HG03442 (cell line): ENCODE measurements at regions not wholly inside any gene's neighbourhood (a gene's known extent, or its start where the extent isn't known, plus 50 kb on each side); places are given as distances from the start of the nearest gene placed in this dataset.

Experiments
- ATAC-seq: cut with Tn5 transposase; IDR thresholded peaks from one replicate; pipeline ENCODE4 v1.9.1; 2021; ENCODE audit warnings: mild to moderate bottlenecking, moderate library complexity; ENCODE audit not compliant: unreplicated experiment

DNA sequence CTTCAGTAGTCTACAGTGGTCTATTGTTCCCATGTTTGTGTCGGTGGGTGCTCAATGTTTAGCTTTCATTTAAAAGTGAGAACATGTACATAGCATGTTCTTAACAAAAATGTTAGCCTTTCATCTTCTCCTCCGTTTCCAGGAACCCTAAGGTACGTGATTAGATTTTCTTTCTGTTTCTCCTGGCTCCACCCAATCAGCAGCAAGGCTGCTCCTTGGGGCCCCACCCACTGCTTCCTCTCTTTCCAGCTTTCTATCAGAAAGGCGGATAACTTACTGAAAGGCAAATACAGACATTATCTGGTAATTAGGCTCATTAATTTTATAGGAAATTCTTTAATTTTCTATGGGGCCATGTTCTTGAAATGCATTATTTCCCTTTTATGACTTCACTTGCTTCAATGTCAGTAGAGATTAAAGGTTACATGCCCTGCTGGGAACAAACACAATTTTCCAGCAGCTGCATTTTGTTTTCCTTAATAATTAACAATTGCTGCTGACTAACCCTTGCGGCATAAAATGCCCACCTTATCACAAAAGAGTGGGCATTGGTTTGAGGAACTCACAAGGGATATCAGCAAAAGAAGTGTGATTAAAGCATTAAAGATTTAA, 324.9 kb upstream of the SNX7 start:
- ATAC-seq = no peak

DNA sequence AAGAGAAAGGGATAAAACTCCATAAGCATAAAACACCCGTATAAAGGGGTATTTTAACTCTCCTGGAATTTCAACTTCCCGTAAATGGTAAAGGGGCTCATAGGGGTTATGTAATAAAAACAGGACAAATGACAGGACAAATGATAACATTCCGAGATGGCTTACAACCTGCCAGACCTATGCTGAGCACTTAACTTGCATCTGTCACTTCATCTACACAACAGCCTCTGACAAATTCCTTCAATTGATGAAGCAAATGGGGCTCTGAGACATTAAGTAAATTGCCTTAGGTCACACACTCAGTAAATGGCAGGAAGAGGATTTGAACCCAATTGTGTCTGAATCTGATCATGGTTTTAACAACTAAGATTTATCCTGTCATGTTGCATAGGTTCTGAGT, 327.6 kb upstream of the SNX7 start:
- no peak for ATAC-seq

DNA sequence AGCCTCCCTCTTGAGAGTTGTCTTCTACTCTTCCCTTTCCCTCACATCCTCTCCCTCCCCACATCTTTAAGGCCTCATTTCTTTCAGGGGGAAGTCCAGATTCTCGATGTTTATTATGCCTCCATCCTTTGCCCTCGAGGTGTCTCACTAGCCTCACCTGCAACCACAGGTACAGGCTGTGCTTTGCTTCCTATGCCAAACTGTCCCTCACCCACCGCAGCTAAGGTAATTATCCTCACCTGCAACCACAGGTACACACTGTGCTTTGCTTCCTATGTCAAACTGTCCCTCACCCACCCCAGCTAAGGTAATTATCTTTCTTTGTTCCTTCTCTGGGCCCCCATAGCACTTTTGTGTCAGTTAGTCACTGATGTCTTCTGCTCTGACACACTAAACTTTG, 328.1 kb upstream of the SNX7 start:
- ATAC-seq = no peak

DNA sequence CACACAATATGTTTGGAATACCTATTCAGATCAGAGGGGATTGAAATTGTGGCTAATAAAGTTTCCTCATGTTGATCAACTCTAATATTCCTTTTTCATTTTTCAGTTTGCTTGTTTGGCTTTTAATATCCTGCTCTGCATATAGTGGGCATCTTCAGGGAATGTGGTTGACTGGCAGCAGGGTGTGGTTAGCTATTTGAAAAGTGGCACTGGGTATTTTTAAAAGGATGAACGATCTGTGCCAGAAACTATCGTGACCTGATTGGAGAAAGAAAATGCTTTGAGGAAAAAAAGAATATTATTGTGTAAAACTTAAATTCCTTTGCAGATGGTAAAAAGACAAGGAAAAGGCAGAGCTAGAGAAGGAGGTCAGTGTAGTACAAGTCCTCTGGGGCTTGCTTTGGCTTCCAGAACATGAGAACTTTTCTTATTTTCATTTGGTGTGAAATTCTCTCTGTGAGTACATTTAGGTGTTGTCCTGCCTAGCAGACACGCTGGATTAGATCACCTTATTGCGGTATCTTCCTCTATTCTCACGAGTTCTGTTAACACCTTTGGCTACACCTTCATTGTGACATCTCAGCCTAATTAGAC, 329.7 kb upstream of the SNX7 start:
- ATAC-seq = no peak

DNA sequence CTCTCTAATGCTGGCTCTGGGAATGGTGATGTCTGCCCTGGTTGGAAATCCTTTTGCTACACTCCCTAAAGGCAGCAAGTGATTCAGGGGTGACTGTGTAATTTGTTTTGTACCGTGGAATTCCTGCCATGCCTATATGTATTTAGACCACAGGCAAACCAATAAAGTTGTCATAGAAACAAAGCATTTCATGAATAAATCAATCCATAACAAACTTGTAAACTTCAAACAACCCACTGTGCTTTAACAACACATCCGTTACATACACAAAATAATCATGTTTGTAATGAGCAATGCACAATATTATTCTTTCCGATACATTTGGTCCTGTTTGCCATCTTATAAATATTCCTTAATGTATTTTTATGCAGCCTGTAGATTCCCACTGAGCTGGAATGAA, 330.3 kb upstream of the SNX7 start:
- ATAC-seq = no peak

DNA sequence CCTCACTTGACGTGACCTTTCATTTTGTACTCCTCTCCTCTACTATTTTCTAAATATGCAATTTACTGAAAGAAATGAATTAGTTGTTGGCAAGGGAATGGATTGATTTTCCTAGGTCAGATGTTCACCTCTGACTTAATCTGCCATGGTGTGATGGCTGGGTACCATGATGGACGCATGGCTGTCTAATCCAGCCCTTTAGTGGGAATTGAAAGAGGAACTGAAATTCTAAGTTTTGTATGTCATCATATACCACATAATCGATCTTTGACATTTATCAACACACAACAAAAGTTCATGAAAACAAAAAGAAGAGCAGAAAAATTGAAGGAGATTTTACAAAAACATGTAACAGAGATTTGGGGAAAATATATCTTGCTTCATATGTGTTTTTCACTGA, 331.3 kb upstream of the SNX7 start:
- no peak for ATAC-seq

DNA sequence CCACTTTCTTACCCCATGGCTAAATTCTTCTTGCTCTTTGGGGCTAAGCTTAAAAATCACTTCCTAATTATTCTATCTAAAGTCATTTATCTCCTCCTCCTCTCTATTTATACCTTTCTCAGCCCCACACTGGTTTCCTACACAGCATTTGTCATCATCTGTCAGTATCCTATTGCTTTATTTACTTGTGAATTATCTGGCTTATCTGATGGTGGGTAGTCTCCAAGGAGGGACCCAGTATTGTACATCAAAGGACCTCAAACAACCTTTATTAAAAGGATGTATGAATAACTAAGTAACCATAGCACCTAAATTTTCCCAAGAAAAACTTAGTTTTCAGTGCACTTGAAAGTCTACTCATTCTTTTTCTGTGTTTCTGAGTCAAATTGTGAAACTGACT, 332.7 kb upstream of the SNX7 start:
- ATAC-seq = no peak

DNA sequence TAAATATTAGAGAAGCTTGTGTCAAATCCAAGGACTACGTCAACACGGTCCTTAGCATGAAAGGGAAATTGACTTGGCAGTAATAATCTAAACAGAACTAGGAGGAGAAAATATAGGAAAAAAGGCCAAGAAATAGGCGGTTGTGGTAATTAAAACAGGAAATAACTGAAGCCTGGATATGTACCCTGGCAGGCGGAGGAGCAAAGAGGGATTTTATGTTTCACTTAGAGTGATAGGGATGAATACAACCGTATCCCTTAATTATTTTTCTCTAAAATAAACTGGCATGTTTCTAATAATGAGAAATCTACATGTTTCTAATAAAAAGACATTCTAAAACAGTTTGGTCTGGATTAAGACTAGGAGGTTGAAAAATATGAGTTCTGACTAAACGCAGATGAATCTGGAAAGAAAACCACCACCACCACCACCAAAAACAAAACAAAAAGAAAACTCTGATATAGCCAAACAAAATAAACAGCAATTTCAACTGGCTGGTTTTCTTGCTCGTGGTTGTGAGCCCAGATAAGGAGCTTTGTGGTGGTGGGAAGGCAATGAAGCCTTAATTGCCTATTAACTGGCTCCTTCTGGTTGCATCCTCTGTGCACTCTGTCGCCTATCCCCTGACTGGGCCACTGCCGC, 334.2 kb upstream of the SNX7 start:
- ATAC-seq = no peak

DNA sequence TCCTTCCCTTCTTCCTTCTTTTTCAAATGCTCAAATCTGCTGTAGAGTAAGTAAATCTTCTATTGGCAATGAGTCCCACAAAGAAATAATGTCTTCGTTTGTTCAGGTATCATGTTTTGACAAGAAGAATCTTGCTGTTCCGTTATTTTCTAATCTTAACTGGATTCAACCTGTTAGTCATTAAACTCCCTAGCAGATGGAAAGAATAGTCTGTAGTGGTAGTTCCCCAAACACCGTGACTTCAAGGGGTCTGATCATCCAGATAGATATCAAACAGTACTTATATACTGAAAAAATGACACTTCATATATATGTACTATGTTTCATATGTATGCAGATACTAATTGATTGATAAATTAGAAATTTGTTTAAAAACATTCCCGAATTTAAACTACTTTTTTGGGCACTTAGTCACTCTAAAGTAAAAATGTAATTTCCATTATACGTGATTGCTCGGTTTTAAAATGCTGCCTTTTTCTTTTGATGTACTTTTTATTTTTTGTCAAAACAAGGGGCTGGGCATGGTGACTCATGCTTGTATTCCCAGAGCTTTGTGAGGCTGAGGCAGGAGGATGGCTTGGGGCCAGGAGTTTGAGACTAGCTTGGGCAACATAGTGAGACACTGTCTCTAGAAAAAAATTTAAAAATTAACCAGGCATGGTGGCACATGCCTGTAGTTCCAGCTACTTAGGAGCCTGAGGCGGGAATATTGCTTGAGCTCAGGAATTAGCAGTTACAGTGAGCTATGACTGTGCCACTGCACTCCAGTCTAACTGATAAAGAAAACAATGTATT, 335.7 kb upstream of the SNX7 start:
- ATAC-seq = no peak

DNA sequence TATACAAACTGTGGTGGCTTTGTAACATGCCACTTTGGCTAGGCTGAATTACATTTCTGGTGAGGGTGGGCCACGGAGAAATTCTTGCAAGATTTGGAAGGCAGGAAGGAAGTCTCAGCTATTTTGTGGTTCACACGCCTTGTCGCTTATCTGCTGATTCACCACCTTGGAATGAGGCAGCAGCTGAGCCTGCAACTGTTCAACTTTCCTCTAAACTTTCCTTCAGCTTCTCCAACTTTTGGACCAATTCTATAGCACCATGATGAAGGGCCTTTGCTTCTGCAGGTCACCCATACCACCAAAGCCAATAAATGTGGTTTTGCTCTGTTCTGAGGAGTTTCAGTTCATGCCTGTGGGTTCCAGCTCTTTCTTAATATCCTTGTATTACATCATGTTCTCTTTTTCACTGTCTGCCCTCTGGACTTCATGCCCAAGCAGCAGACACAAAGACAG, 337.6 kb upstream of the SNX7 start:
- no peak for ATAC-seq

DNA sequence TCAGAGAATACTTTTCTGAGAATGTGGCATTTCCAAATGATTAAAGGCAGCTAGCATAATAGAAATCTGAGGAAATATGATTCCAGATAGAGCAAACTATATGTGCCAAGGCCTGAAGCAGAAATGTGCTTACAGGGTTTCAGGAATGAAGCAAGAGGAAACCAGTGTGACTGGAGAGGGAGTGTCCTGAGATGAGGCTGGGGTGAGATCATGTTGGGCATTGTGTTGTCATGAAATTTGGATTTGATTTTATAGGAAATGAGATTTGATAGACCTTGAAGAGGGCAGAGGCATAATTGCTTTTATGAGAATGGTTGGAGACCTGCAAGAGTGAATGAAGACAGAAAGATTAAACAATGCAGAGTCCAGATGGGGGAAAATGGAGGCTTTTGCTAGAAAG, 338.1 kb upstream of the SNX7 start:
- no peak for ATAC-seq

DNA sequence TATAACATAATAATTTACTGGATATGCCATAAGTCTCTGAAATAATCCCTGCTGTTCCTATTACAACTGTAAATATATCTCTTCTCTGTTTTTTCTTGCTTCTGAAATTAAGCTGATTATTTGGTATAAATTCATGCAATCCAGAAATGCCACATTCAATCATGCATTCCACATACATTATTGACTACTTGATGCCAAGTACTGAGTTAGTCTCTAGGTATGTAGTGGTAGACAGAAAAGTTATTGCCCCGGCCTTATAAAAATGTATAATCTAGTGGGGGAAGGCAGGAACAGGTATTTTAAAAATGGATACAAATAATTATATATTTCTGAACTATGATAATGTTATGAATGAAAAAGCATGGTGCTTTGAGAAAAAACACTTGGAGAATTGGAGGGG, 338.6 kb upstream of the SNX7 start:
- no peak for ATAC-seq

DNA sequence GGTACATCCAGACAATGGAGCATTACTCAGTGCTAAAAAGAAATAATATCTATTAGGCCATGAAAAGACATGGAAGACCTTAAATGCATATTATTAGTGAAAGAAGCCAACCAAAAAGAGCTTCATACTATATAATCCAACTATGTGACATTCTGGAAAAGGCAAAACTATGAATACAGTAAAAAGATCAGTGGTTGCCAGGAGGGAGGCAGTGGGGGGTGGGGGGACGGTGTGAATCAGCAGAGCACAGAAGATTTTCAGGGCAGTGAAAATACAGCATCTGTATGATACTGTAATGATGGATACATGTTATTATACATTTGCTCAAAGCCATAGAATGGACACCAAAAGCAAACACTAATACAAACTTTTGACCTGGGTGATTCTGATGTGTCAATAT, 339.4 kb upstream of the SNX7 start:
- ATAC-seq = no peak

DNA sequence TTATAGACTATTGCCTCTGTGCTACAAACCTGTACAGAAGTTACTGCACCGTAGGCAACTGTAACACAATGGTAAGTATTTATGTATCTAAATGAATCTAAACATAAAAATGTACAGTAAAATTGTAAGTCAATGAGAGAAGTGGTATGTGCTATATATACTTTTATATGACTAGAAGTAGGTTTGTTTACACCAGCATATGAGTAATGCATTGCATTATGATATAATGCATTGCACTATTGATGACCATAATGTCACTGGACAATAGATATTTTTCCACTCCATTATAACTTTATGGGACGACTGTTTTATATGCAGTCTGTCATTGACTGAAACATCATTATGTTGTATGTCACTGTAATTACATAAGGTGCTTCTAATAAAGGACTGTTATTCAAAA, 340.3 kb upstream of the SNX7 start:
- ATAC-seq = no peak

DNA sequence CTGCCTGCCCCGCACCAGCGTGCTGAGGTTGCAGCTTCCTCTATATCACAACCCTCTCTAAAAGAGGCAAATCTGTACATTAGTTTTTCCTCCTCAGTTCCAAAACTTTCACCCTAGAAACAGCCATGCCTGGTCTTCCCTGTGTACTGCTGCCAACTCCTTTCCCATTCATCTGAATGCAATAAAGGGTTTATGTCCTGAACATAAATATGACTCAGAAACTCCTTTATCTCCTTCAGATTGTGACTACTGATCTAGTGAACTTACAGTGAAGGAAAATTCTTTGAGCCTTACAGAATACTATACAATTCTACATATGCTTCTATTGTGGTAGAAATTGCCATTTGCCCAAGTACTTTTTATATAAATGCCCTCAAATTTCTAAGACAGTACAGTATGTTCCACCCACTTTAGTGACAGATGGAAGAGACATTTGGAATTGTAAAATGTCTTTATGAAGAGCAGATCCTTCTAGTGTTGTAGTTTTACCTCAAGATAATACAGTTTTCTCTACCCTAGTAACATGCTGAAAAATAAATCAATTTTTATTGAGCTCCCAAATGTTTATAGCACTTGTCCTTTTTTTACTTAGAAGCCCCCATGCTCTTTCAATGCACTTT, 345.1 kb upstream of the SNX7 start:
- no peak for ATAC-seq

DNA sequence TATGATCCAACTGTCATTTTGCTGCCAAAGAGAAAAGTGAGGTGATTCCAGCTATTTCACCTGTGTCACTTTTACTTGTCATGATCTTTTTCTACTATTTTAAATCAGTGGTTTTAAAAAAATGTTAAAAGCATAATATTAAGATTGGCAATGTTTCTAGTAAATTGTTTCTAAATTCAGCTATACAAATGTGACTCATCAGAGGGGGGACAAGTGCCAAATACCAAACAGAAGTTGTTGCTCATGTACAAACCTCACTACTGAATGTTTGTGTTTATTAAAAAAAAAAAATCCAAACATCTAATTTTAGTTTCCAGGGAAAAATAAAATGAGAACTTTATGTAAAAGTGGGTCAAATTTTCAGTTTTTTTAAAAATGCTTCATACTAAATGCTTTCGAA, 346.2 kb upstream of the SNX7 start:
- ATAC-seq = no peak

DNA sequence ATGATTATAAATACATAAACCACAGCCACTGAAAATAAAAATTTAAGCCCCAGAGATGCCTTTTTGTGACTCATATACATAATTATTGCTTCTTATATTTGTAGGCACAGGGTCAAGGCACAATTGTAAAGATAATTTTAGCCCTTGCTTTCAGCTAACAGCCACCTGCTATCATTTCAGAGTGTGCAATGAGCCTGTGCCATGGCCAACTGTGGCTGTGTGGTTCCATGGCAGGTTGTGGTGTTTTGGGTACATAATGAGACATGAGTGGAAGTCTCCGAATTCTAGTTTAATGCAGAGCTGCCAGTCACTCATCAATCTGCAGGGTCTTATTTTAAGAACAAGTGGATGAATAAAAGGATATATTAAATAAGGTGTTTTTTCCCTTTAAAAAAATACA, 346.9 kb upstream of the SNX7 start:
- no peak for ATAC-seq

DNA sequence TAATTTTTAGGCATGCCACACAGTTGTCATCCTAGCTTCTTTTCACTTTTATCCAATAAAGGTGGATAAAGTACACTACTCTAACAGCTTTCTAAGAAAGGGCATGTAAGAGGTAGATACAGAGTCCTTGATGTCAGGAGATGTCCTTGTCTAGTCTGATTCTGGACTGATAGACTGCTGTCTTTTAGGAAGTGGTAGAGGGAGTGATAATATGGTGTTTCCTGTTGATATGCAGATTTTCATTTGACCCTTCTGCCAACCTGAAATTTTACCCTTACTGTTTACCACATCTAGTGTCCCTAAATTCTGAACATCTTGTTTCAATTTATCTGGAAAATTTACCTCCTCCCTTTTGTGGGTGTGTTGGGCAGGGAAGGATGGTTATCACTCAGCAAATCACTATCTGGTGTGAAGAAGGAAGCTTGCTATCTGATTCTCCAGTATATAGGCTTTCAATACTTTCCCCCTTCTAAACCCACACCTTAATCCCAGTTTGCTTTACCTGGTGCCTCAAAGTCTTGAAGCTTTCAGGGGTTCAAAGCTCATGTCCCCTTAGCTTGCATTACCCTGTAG, 354.9 kb upstream of the SNX7 start:
- no peak for ATAC-seq

DNA sequence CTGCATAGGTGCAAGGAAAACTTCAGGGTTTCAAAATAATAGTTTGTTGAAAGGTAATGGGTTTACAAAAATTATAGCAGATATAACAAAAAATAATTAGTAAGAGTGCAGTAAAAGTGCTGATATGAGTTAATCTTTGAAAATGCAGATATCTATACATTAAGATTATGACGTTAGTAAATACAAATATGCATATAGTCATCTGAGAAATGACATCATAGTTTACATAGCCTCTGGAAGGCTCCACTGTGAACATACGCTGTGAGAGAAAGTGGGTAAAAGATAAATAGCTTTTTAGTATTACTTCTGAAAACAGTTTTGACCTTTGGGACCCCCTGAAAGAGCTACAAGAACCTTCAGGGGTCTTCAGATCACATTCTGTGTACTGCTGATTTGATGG, 356.2 kb upstream of the SNX7 start:
- ATAC-seq = no peak

DNA sequence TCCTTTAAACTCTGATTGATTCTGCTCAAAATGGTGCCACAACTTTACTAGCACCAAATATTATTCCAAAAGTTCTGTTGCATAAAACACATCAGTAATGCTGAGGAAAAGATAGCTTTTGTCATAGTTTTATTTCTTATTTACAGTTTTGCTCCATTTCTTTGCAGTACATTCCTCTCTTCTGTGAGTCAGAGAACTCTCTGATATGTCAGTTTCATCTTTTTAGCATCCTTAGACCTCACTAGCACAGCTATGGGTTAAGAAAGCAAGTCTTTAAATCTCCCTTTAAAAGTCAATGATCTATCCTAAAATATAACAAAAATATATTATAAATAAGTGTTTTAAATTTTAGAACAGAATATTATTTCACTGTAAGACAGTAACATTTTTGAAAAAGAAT, 356.6 kb upstream of the SNX7 start:
- ATAC-seq = no peak

DNA sequence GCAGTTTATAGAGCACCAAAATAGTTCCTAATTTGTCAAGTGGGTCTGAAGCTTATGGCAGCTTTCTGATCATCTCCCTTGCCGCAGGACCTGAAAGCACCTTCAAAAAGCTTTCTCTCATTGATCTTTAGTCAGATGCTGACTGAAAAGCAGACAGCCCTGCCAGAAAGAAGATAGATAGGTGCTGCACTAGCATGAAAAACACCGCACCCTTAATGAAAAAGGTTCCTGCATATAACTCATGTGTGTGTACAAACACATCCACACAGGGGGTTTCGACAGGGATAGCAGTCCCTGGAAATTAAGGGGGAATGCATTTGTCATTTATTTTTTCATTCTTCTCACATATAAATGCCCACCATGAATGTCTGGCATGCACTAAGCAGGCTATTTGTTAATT, 361.7 kb upstream of the SNX7 start:
- ATAC-seq = no peak
